HCT116 (cell line): ENCODE measurements at regions not wholly inside any gene's neighbourhood (a gene's known extent, or its start where the extent isn't known, plus 50 kb on each side); places are given as distances from the start of the nearest gene placed in this dataset.

Experiments used
- ATAC-seq: fragments of 200-7000 bp; cut with Tn5 transposase; 2 replicates; pipeline ENCODE4 v1.9.1; 2020; ENCODE audit warnings: mild to moderate bottlenecking, moderate library complexity
- BruUV-seq: library from RNA; stranded (reverse); fragments of 400-500 nt; replicated peaks from 2 replicates; lab custom pipeline; 2021; lab: Mats Ljungman, UMichigan
- CTCF ChIA-PET: fragments of 300-600 bp; sonication (Branson Sonifier 250); formaldehyde crosslinking; loops from one replicate; lab custom pipeline; 2021; ENCODE audit warnings: antibody characterized with exemption; lab: Charles Lee
- POLR2A ChIA-PET: fragments of 300-600, 350-600 bp; sonication (Branson Sonifier 250); formaldehyde crosslinking; loops from one replicate; lab custom pipeline; 2021; ENCODE audit warnings: antibody characterized with exemption; lab: Charles Lee
- RAD21 ChIA-PET, 2 experiments: fragments of 300-600 bp; sonication (Branson Sonifier 250); formaldehyde crosslinking; loops; one replicate each; lab custom pipeline; 2023; ENCODE audit warnings: low total read pairs in 2 of 2; ENCODE audit not compliant: uncharacterized antibody in 2 of 2, unreplicated experiment in 2 of 2, low non-redundant PET in 1 of 2; lab: Charles Lee
- DNase-seq: peaks from one replicate; pipeline ENCODE4 v3.0.0-alpha.2; 2010; ENCODE audit warnings: low read depth, low spot score
- H2AFZ ChIP-seq: fragments of 200-600 bp; shearing (Covaris generic), sonication (generic); 2 replicates; pipeline ENCODE4 v1.6.1; 2017; ENCODE audit warnings: low read depth, mixed run types, mixed read lengths, antibody characterized with exemption, low read length; ENCODE audit not compliant: poor library complexity, severe bottlenecking
- H3K27ac ChIP-seq: 2 replicates; pipeline ENCODE4 v1.5.1; 2012; ENCODE audit warnings: low read depth, low read length
- H3K27me3 ChIP-seq: fragments of 200-600 bp; sonication (generic); 2 replicates; pipeline ENCODE4 v1.6.1; 2016; ENCODE audit warnings: mixed run types, low read length, mixed read lengths; ENCODE audit not compliant: insufficient read depth
- H3K36me3 ChIP-seq, 2 experiments: fragments of 200-500 bp in 1 of 2; fragments of 200-600 bp in 1 of 2; sonication (Bioruptor generic) in 1 of 2; sonication (generic) in 1 of 2; 2 replicates each; pipeline versions ENCODE4 v1.5.1 to v1.6.1; 2014 to 2016; ENCODE audit warnings: low read length in 2 of 2, inconsistent platforms in 1 of 2, mixed read lengths in 1 of 2, mixed run types in 1 of 2; ENCODE audit not compliant: insufficient read depth in 2 of 2, control insufficient read depth in 1 of 2
- H3K4me1 ChIP-seq, 2 experiments: fragments of 200-600 bp in 1 of 2; sonication (generic) in 1 of 2; 2 replicates each; pipeline versions ENCODE4 v1.5.1 to v1.6.1; 2012 to 2017; ENCODE audit warnings: low read length in 2 of 2, inconsistent platforms in 1 of 2, mild to moderate bottlenecking in 1 of 2, mixed read lengths in 1 of 2, mixed run types in 1 of 2, moderate library complexity in 1 of 2; ENCODE audit not compliant: insufficient read depth in 2 of 2, control insufficient read depth in 1 of 2
- H3K4me2 ChIP-seq: fragments of 200-600 bp; sonication (generic); 2 replicates; pipeline ENCODE4 v1.6.1; 2017; ENCODE audit warnings: mixed run types, low read length, mixed read lengths
- H3K4me3 ChIP-seq, 2 experiments: fragments of 200-600 bp in 1 of 2; sonication (generic) in 1 of 2; replicated peaks in 1 of 2; 2 replicates each; pipeline ENCODE4 v1.5.1; 2011 to 2016; ENCODE audit warnings: low read length in 2 of 2, control low read depth in 1 of 2, low read depth in 1 of 2, mild to moderate bottlenecking in 1 of 2, mixed read lengths in 1 of 2, mixed run types in 1 of 2
- H3K79me2 ChIP-seq: fragments of 200-600 bp; sonication (generic); 2 replicates; pipeline ENCODE4 v1.6.1; 2017; ENCODE audit warnings: mild to moderate bottlenecking, mixed run types, low read length, moderate library complexity, mixed read lengths; ENCODE audit not compliant: insufficient read depth
- H3K9ac ChIP-seq: fragments of 200-600 bp; sonication (generic); 2 replicates; pipeline ENCODE4 v1.6.1; 2016; ENCODE audit warnings: low read length, mixed read lengths
- H3K9me2 ChIP-seq: fragments of 200-600 bp; sonication (generic), shearing (Covaris generic); 2 replicates; pipeline ENCODE4 v1.6.1; 2017; ENCODE audit warnings: mixed run types, mild to moderate bottlenecking, moderate library complexity; ENCODE audit not compliant: insufficient read depth
- H3K9me3 ChIP-seq, 2 experiments: fragments of 200-500 bp in 1 of 2; fragments of 200-600 bp in 1 of 2; sonication (Bioruptor generic) in 1 of 2; sonication (generic) in 1 of 2; 2 replicates each; pipeline ENCODE4 v1.6.1; 2014 to 2017; ENCODE audit warnings: low read length in 2 of 2, mixed read lengths in 2 of 2, inconsistent platforms in 1 of 2, low read depth in 1 of 2, mild to moderate bottlenecking in 1 of 2, mixed run types in 1 of 2, moderate library complexity in 1 of 2; ENCODE audit not compliant: control insufficient read depth in 1 of 2, insufficient read depth in 1 of 2
- H4K20me1 ChIP-seq: fragments of 200-600 bp; sonication (generic), shearing (Covaris generic); 2 replicates; pipeline ENCODE4 v1.6.1; 2017; ENCODE audit warnings: mixed run types, mild to moderate bottlenecking, moderate library complexity; ENCODE audit not compliant: insufficient read depth
- EZH2 ChIP-seq: fragments of 200-600 bp; sonication (generic); IDR thresholded peaks from 2 replicates; pipeline ENCODE4 v1.6.1; 2017; ENCODE audit warnings: antibody characterized with exemption, mixed run types
- FOSL1 ChIP-seq: IDR thresholded peaks from 2 replicates; pipeline ENCODE4 v1.6.1; 2012; ENCODE audit warnings: low read depth
- JUND ChIP-seq: IDR thresholded peaks from 2 replicates; pipeline ENCODE4 v1.6.1; 2012
- POLR2A ChIP-seq: IDR thresholded peaks from 2 replicates; pipeline ENCODE4 v1.7.0; 2011; ENCODE audit warnings: borderline replicate concordance; ENCODE audit not compliant: insufficient read depth, insufficient read length; ENCODE audit errors: extremely low read depth
- SRF ChIP-seq: IDR thresholded peaks from 2 replicates; pipeline ENCODE4 v1.6.1; 2012; ENCODE audit warnings: low read depth
- TCF7L2 ChIP-seq: IDR thresholded peaks from 2 replicates; pipeline ENCODE4 v1.7.0; 2011; ENCODE audit warnings: borderline replicate concordance, inconsistent platforms; ENCODE audit not compliant: insufficient read depth, insufficient read length; ENCODE audit errors: extremely low read depth
- intact Hi-C: fragments of 100-400 bp; cut with micrococcal nuclease; formaldehyde crosslinking; loops from 2 replicates; pipeline ENCODE4 v1.10.0; 2022
- TF ChIP-seq, protein P1 (sequence below), 3 experiments: fragments of 200-600 bp in 1 of 3; sonication (generic) in 1 of 3; IDR thresholded peaks in 2 of 3; conservative IDR thresholded peaks in 1 of 3; 2 replicates each; pipeline ENCODE4 v1.5.1; 2012 to 2017; ENCODE audit warnings: low read depth in 2 of 3, low read length in 2 of 3, antibody characterized with exemption in 1 of 3, borderline replicate concordance in 1 of 3, control low read depth in 1 of 3, mild to moderate bottlenecking in 1 of 3, mixed read lengths in 1 of 3, mixed run types in 1 of 3, moderate library complexity in 1 of 3; ENCODE audit not compliant: insufficient read depth in 1 of 3
- TF ChIP-seq, protein P2 (sequence below): IDR thresholded peaks from 2 replicates; pipeline ENCODE4 v1.6.1; 2012
- TF ChIP-seq, protein P3 (sequence below): IDR thresholded peaks from 2 replicates; pipeline ENCODE4 v1.6.1; 2012; ENCODE audit warnings: low read depth
- TF ChIP-seq, protein P4 (sequence below): IDR thresholded peaks from 2 replicates; pipeline ENCODE4 v1.6.1; 2011; ENCODE audit warnings: mild to moderate bottlenecking, low read length, moderate library complexity; ENCODE audit not compliant: insufficient replicate concordance; ENCODE audit errors: extremely low read depth

DNA sequence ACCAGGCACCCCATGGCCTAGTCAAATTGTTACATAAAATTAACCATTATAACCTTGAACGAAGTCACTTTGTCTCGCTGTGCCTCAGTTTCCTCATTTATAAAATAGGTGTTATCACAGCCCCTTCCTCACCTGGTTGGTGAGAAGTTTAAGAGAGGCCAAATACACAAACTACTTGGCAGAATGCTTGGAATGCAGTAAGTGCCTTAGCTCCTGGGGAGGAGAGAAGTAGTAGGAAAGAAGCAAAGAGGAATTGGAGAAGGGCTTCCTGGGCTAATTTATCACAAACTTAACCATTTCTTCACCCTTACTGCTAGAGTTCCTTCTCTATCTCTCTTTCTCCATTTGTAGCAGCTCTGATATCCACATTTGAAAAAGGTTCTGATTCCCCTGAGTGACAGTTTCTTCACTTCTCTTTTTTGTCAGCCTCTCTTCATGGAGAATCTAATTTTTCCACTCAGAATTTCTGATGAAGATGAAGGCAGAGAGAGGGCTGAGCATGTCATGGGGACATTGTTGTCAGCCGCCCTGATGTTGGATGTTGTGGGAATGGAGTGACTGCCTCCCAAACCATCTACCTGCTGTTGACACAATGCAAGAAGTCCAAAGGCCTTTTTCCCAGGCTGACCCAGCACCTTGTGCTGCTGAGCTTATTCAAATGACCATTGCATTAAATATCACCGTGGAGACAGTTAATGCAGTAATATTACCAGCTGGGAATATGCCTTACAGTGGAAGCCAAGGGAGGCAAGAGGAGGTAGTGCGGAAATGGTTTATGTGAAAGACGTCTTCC, 60.4 kb downstream of the BOD1L2 start:
- H3K79me2 ChIP-seq = no peaks in the 10 kb centered on the region
- ATAC-seq (no peak), DNase-seq (no peak)
- H3K9me2 ChIP-seq = no peaks in the 10 kb centered on the region
- H4K20me1 ChIP-seq = no peaks in the 10 kb centered on the region
- RAD21 ChIA-PET = no interaction called here
- H3K9me3 ChIP-seq = no peaks in the 10 kb centered on the region
- H3K4me2 ChIP-seq = no peak overlapping the region
- H2AFZ ChIP-seq = no peak overlapping the region
- H3K4me3 ChIP-seq = no peak overlapping the region
- H3K27me3 ChIP-seq = peaks cover 8% of the 10 kb centered on the region
- intact Hi-C loops = loop anchor here (5.0 kb wide), 1 partner anchor 230 kb away; the partner anchor contains the start of gene ONECUT2
- peaks cover 15 to 30% of the 10 kb centered on the region in 2 experiments for H3K4me1 ChIP-seq
- no peak overlapping the region for H3K9ac ChIP-seq
- H3K36me3 ChIP-seq = no peaks in the 10 kb centered on the region
- POLR2A ChIA-PET = interaction anchor here (0.6 kb wide), 1 partner anchor 584 kb away, joined by 3 read pairs; no protein-coding TSS in a partner anchor
- no peak for TF ChIP-seq TCF7L2
- no peak overlapping the region for H3K27ac ChIP-seq
- CTCF ChIA-PET = no interaction called here
- no TSS peak for BruUV-seq

DNA sequence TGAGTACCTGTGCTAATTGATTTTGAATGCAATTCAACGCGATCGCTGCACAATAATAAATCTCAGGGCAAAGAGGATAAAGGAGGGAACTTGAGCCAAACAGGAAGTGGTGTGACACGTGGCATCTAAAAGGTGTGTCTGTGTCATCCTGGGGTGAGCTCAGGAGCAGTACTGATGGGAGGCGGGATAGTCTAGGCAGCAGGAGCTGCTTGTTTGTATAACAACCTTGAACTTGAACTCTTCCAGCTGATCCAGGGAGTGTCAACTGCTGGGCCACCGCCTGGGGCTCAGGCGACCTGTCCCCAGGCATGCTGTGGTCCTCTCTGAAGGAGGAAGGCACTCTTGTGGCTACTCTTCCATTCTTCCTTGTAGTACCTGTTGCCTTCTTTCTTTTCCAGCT, 61.2 kb downstream of the BOD1L2 start:
- ChIA-PET CTCF (no interaction called here), POLR2A (no interaction called here), RAD21 (no interaction called here)
- Histone ChIP-seq H4K20me1 (no peaks in the 10 kb centered on the region), H3K36me3 (no peaks in the 10 kb centered on the region), H3K27ac (no peak overlapping the region), H3K4me3 (no peak overlapping the region), H3K9me2 (no peaks in the 10 kb centered on the region), H2AFZ (no peak overlapping the region), H3K4me2 (no peak overlapping the region), H3K9me3 (no peaks in the 10 kb centered on the region), H3K27me3 (peaks cover under 1% of the 10 kb centered on the region; the same call in 1 of the 2 replicates), H3K79me2 (no peaks in the 10 kb centered on the region), H3K9ac (no peak overlapping the region), H3K4me1 (peaks cover 15 to 30% of the 10 kb centered on the region in 2 experiments)
- no TSS peak for BruUV-seq
- intact Hi-C loops = loop anchor here (5.0 kb wide), 1 partner anchor 229 kb away; the partner anchor contains the start of gene ONECUT2
- ATAC-seq = no peak
- DNase-seq = no peak
- TF ChIP-seq FOSL1 (no peak), POLR2A (no peak), EZH2 (no peak), TCF7L2 (no peak), SRF (no peak), JUND (no peak)
- TF ChIP-seq, protein P1, sequence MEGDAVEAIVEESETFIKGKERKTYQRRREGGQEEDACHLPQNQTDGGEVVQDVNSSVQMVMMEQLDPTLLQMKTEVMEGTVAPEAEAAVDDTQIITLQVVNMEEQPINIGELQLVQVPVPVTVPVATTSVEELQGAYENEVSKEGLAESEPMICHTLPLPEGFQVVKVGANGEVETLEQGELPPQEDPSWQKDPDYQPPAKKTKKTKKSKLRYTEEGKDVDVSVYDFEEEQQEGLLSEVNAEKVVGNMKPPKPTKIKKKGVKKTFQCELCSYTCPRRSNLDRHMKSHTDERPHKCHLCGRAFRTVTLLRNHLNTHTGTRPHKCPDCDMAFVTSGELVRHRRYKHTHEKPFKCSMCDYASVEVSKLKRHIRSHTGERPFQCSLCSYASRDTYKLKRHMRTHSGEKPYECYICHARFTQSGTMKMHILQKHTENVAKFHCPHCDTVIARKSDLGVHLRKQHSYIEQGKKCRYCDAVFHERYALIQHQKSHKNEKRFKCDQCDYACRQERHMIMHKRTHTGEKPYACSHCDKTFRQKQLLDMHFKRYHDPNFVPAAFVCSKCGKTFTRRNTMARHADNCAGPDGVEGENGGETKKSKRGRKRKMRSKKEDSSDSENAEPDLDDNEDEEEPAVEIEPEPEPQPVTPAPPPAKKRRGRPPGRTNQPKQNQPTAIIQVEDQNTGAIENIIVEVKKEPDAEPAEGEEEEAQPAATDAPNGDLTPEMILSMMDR (IDR thresholded peaks at IDR 0.05 in 2 of 3, conservative IDR thresholded peaks at IDR 0.05 in 1 of 3; ENCODE audit: borderline replicate concordance in 1 of 3, insufficient read depth in 1 of 3, low read depth in 2 of 3, low read length in 2 of 3) = no peak
- TF ChIP-seq, protein P2, sequence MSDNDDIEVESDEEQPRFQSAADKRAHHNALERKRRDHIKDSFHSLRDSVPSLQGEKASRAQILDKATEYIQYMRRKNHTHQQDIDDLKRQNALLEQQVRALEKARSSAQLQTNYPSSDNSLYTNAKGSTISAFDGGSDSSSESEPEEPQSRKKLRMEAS = no peak
- TF ChIP-seq, protein P3, sequence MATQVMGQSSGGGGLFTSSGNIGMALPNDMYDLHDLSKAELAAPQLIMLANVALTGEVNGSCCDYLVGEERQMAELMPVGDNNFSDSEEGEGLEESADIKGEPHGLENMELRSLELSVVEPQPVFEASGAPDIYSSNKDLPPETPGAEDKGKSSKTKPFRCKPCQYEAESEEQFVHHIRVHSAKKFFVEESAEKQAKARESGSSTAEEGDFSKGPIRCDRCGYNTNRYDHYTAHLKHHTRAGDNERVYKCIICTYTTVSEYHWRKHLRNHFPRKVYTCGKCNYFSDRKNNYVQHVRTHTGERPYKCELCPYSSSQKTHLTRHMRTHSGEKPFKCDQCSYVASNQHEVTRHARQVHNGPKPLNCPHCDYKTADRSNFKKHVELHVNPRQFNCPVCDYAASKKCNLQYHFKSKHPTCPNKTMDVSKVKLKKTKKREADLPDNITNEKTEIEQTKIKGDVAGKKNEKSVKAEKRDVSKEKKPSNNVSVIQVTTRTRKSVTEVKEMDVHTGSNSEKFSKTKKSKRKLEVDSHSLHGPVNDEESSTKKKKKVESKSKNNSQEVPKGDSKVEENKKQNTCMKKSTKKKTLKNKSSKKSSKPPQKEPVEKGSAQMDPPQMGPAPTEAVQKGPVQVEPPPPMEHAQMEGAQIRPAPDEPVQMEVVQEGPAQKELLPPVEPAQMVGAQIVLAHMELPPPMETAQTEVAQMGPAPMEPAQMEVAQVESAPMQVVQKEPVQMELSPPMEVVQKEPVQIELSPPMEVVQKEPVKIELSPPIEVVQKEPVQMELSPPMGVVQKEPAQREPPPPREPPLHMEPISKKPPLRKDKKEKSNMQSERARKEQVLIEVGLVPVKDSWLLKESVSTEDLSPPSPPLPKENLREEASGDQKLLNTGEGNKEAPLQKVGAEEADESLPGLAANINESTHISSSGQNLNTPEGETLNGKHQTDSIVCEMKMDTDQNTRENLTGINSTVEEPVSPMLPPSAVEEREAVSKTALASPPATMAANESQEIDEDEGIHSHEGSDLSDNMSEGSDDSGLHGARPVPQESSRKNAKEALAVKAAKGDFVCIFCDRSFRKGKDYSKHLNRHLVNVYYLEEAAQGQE = no peak
- TF ChIP-seq, protein P4, sequence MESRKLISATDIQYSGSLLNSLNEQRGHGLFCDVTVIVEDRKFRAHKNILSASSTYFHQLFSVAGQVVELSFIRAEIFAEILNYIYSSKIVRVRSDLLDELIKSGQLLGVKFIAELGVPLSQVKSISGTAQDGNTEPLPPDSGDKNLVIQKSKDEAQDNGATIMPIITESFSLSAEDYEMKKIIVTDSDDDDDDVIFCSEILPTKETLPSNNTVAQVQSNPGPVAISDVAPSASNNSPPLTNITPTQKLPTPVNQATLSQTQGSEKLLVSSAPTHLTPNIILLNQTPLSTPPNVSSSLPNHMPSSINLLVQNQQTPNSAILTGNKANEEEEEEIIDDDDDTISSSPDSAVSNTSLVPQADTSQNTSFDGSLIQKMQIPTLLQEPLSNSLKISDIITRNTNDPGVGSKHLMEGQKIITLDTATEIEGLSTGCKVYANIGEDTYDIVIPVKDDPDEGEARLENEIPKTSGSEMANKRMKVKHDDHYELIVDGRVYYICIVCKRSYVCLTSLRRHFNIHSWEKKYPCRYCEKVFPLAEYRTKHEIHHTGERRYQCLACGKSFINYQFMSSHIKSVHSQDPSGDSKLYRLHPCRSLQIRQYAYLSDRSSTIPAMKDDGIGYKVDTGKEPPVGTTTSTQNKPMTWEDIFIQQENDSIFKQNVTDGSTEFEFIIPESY = no peak
